SW 1271 (cell line): ENCODE measurements at regions not wholly inside any gene's neighbourhood (a gene's known extent, or its start where the extent isn't known, plus 50 kb on each side); places are given as distances from the start of the nearest gene placed in this dataset.
"Not testable (repeated sequence)": the region's sequence is repeated elsewhere in the genome, so short reads cannot be mapped to it uniquely, and the experiment has no call there.

Experiments
- DNase-seq, 2 experiments: peaks; one replicate each; lab custom pipeline; 2025; lab: John Stamatoyannopoulos, UW

DNA sequence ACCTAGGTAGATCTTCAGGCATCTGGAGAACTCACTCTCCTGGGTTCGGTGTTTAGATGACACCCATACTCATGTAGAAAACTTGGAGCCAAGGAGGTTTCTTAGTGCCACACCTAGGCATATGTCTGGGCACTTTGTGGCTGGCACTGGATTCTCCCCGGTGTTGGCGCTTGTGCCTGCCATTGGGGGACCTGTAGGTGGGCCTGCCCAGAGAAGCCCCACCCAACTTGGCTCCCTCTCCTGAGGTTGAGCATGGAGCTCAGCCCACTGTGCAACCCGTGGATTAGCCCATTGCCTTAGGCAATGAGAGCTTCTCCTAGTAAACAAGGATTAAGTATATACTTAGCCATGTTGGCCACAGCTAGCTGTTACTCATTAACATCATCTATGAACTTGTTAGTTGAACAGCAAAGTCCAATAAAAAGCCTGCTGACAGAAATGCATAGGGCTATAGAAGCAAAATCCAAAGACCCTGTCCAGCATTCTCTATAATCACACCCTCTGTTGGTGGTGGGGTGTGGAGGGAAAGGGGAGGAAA is 335.5 kb upstream of the CHORDC1 start:
- DNase-seq, result no peak

DNA sequence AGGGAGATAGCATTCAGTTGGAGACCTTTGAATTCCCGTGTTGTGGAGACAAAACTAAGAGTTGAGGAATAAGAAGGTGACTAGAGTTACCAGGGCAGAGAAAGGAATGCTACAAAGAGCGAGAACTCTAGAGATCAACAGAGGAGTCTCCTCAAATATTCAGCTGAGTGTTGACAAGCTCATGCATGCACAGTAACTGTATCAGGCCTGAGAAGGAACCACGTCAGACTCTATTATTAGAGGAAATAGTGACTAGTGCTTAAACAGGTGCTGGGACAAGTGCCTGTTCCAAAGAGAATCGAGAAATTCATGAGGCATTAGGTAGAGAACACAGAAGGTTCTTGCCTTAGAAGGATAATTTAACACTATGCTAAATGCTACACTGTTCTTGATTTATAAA is 333.8 kb upstream of the CHORDC1 start:
- DNase-seq, result no peak

DNA sequence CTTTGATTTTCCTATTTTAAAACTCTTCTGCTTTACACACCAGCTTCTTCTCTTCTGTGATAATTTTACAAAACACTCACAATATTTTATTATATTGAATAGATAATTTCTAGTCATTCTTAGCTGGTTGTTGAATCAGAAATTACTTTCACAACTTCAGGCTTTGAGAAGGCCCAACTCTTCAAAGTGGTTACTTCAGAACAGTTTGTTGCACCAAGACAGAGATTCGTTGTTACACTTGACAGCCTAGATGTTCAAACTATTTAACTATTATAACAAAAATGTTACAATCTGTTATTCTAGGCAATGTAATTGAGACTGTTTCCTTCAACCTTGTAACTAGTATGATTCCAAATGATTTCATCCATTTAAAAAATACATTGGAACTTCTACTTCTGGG is 333.2 kb upstream of the CHORDC1 start:
- DNase-seq, result no peak

DNA sequence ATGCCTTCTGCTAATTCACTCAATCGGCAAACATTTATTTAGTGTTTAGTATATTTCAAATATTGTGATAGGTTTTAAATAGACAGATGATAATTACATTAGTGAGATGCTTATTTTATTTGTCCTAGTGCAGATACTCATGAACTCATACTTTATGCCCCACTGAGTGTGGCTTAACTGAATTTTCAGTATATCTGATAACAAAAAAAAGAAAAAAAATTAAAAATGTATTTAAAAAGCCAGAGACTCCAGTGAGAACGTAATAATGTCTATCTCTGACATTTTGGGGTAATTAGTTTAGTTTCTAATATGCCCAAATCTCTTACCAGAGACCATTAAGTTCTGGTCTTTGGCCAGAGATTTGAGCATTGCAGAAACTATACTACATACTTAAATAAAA is 332.6 kb upstream of the CHORDC1 start:
- no peak for DNase-seq

DNA sequence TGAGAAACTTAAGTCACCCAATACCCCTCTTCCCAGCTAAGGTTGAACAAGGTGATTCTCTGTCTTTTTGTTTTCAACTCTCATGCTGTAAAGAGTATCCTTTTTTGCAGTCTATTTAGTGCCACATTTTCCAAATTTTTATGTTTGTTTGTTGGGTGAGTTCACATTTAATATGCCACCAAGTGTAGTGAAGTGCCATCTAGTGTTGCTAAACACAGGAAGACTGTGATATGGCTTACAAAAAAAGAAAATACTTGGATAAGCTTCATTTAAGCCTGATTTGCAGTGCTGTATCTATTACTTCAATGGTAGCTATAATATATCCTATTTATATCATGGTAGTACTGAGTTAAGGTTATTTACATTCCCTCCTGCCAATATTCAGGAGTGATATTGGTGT is 319.2 kb upstream of the CHORDC1 start:
- no peak for DNase-seq

DNA sequence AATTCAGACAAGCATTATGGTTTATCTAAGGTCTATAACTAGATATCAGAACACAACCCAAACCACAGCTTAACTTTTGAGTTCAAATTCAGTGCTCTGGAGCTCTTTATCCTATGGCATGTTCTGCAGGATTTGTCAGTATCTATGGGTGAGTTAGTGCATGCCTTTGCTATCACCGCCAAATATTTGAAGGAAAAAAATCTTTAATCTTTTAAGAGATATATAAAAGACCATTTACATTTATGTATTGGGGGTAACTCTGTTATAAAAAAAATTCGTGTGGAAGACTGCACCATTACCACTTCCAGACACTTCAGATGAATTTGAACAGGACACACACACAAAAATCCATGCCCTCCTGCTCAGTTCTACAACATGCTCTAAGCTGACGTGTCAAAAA is 313.5 kb upstream of the CHORDC1 start:
- no peak for DNase-seq

DNA sequence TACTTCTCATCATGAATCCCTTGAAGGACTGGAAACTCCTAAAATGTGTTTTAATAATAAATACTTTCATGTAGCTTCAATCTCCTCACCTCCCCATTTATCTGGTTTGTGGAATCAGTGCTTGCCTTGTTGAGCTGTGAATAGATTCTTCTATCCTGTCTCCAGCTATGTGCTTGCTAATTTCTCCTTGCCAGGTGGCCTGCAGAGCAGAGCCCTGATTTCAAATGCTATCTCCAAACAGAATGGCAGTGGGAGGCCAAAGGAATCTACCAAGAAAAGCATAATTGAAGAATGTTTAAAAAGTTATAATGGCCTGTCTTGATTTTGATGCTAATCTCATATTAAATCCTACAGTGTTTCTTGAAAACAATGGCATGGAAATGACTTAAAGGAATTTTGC is 309.3 kb upstream of the CHORDC1 start:
- no peak for DNase-seq

DNA sequence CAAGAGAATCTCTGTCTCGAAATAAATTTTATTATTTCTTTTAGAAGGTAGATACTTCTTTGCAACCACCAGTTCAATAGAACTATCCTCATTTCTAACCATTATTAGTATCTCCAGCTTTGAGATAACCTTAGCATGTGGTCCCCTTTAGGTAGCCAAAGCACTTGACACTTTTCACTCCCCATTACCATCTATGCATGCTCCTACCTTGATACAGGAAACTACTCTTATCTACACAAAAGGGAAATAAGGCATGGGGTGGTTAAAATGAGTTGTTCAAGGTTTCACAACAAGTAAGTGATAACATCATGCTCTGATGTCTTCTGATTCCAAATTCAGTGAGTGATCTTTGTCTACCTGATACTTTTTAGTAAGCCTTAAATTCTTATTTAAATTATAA is 308.2 kb upstream of the CHORDC1 start:
- DNase-seq, result no peak

DNA sequence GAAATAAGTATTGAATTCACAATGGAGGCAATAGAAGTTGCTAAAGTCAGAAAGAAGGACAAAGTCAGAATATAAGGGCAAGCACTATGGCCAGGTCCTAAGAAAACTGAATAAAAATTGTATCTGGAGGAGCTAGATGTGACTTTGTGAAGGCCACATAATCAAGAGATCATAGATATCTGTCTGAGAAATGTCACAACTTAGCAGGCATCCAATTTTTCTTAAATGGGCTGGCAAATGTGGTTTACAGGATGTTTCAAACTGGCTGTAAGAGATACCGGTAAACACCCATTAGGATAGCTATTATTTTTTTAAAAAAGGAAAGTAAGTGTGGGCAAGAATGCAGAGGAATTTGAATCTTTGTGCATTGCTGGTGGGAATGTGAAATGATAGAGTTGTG is 303.1 kb upstream of the CHORDC1 start:
- no peak for DNase-seq

DNA sequence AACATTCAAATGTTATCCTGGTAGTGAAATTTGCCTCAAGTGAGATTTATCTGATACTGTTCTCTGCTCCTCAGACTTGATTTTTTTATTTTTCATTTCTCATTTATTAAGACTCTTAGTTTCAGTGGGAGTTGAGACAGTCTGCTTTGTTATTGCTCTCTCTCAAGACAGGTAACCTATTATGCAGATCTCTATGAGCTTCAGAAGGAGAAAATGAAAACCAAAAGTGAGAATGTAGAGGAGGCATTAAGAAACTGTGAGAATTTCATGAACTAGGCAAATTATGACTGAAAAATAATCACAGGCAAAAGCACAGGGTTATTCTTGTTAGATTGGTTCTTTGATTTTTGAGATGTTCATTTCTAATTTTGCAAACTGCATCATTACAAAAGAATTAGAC is 290.0 kb upstream of the CHORDC1 start:
- DNase-seq, result no peak

DNA sequence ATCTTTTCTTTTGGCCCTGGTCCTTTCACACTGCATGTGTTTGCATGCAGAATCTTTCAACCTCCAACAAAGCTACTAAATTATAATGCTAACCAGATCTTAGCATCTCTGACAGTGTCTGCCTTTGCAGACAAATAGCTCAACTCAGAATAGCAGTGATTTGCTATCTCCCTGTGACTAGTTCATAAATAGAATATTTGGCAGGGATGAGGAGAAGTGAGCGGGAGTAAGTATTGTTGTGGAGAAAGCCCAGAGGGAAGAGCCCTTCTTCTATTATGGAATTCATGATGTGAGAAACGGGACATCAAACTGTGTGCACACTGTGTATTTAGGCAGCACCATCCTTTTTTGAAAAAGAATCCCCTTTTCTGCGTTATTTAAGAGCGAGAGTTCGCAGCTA is 288.0 kb upstream of the CHORDC1 start:
- no peak for DNase-seq

DNA sequence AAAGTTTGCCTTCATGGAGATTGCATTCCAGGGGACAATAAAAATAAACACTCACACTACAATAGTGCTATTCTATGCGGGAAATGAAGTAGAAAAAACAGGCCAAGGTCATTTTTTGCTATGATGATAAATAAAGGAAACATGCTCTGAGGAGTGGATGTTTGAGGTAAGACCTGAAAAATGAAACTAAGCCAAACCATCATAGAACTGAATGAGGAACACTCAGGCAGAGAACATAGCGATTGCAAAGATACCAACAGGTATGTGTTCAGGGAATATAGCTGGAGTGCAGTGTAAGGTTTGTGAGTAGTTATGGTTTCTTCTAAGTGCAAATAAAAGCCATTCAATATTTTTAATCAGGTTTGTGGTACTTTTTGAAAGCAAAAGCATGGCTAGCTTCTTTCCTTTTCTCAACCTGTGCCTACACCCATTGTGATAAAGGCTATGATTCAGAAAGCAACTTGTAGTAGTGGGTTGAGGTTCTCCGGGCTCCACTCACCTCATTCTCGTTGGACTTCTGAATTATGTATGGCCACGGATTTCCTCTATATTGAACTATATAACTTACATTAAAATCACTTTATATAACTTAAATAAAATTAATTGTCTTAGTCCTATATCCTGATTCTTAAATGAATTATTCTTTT is 278.2 kb upstream of the CHORDC1 start:
- DNase-seq, result no peak

DNA sequence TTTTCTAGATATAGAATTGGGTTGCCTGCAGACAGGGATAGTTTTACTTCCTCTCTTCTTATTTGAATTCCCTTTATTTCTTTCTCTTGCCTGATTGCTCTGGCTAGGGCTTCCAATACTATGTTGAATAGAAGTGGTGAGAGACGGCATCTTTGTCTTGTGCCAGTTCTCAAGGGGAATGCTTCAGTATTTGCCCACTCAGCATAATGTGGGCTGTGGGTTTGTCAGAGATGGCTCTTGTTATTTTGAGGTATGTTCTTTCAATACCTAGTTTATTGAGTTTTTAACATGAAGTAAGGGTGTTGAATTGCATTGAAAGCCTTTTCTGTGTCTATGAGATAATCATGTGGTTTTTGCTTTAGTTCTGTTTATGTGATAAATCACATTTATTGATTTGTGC is 273.9 kb upstream of the CHORDC1 start:
- DNase-seq, result no peak

DNA sequence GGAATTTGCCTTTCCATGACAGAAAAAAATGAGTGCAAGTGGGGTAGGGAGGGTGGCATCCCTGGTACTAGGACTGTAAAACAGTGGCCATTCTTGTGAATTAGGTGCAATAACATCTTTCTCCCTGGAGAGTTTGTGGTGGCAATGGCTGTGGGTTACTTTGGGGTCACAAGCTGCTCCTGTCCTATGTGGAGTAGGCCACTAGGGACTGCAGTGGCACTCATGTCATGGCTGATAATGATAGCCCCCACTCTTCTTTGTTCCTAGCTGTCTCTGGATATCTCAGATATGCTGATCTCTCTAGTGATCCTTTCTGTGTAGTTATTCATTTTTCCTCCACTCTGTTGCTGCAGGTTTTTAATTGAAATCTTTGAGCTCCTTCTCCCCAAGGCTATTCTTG is 270.5 kb upstream of the CHORDC1 start:
- no peak for DNase-seq

DNA sequence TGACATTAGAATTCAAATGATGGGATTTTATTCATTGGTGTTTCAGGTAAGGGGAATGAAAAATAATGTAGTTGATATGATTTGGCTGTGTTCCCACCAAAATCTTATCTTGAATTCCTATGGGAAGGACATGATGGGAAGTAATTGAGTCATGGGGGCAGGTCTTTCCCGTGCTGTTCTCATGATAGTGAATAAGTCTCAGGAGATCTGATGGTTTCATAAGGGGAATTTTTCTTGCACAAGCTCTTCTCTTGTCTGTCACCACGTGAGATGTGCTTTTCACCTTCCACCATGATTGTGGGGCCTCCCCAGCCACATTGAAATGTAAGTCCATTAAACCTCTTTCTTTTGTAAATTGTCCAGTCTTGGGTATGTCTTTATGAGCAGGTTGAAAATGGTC is 268.6 kb upstream of the CHORDC1 start:
- no peak for DNase-seq

DNA sequence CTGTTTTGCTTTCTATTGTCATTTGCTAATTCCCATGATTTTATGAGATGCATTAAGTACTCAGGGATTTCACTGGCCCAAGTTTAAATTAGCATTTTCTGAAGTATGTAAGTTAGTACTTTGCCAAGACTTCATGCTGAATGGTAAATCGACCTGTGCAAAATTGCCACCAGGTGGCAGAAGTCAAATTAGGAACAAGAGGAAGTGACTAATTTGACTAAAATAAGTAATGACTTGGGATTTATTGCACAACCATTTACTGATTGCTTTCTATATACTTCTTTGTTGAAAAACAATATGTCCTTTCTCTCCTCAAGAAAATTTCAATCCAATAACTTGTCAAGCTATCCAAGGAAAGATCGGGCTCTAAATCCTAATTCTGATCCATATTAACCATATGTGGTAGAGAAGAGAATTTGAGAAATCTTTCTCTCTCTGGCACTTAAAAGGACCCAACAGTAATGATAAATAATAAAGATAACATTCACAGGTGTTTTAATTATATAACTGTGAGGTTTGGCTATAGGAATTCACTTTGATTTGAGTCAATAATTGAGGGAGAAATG is 253.7 kb upstream of the CHORDC1 start:
- DNase-seq, result peak in 1 of 2 experiments; percentile 25

DNA sequence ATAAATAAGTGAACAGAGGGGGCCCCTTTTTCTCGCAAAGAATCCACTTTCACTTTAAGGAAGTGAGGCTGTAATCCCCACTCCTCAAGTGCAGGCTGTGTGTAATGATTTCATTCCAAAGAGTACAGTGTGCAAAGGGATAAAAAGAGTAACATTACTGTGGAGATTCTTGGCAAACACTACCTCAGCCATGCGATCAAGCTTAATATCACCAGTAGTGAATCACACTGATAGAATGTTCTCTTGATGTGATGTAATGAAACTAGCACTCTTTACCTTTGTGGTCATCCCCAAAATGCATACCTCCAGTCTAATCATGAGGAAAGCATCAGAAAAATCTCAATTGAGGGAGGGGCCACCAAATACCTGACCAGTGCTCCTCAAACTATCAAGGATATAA is 246.1 kb upstream of the CHORDC1 start:
- DNase-seq, result no peak

DNA sequence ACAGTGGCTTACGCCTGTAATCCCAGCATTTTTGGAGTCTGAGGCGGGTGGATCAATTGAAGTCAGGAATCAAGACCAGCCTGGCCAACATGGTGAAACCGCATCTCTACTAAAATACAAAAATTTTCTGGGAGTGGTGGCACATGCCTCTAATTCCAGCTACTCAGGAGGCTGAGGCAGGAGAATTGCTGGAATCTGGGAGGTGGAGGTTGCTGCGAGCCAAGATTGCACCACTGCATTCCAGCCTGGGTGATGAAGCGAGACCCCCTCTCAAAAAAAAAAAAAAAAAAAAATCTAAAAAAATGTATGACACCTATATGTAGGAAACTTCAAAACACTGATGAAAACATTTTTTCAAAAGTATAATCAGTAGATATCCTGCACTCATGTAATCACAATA is 242.7 kb upstream of the CHORDC1 start:
- DNase-seq, result no peak

DNA sequence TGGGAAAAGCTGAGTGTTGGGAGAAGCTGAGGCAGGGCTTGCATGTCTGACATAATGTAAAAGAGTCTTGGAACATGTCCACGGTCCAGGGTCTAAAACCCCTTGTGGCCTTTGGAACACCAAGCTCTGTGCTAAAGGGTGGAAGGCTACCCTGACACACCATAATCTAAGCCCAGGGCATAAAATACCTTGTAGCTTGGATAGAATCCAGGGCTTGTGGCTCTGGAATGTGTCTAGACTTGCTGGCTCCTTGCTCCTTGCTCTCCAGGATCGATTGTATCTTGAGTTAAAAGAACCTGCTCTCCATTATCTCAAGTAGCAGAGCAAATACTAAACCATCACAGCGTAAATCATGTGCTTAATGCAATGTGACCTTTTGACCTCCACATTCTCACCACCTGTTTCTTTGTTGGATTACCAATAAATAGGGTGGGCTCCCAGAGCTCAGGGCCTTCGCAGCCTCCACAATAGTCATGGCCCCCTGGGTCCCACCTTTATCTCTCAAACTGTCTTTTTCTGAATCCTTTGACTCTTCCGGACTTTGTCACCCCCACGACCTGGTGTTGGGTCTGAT is 232.6 kb upstream of the CHORDC1 start:
- DNase-seq, result not testable (repeated sequence)

DNA sequence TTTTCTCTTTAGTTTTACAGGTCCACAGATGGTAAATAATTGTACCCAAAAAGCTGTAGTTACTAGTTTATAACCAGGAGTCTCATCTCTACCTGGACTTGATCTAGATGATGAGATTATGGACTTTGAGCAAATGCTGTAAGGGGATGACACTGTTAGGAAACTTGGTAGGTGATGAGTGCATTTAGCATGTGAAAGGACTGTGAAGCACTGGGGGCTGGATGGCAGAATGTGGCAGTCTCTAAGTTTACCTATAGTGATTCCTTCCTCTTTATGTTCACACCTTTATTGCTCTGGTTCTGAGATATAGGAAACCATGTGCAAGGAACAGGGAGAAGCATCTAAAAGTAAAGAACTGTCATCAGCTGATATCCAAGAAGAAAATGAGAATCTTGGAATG is 230.7 kb upstream of the CHORDC1 start:
- no peak for DNase-seq

DNA sequence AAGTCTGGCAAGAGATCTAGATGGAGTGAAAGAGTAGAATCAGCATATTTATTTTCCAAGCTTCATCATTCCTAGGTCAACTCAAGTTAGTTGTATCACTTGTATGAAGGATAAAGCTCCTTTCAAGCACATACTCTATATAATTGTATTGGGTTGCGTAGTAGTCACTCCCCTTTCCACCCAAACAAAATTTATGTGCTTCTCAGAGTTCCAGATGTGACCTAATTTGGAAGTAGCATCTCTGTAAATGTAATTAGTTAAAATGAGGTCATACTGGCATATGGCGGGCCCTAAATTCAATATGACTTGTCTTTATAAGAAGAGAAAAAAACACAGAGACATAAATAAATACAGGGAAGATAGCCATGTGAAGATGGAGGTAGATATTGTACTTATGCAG is 226.8 kb upstream of the CHORDC1 start:
- no peak for DNase-seq

DNA sequence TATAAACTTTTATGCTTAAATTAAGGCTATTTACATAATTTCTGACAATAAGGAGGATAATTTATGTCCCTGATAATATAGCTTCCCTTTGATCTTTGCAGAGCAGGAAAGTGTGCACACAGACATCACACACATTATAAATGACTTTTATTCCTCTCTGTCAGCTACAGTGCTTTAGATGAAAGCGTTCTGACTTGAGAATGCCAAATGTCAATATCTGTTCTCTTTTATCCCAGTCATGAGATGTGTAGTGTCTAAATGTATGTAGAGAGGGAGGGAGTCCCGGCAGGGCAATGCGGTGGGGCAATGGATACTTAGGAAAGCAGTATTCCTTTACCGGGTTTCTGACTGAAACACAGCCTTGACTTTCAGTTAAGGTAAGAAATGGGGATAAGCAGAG is 225.4 kb upstream of the CHORDC1 start:
- DNase-seq, result no peak

DNA sequence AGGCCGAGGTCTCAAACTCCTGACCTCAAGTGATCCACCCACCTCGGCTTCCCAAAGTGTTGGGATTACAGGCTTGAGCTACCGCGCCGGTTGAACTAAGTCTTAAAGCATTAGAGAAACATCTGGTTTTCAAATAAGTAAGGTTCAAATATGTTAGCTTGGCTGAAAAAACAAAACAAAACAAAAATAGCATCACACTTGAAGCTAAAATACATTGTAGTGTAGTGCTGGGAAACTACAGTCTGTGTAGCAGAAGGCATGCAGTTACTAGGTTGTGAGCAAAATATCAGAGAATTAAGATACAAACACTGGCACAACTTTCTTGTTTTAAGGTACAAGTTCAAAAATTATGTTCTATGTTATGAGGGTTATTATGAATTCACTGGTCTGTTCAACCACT is 224.8 kb upstream of the CHORDC1 start:
- DNase-seq, result no peak

DNA sequence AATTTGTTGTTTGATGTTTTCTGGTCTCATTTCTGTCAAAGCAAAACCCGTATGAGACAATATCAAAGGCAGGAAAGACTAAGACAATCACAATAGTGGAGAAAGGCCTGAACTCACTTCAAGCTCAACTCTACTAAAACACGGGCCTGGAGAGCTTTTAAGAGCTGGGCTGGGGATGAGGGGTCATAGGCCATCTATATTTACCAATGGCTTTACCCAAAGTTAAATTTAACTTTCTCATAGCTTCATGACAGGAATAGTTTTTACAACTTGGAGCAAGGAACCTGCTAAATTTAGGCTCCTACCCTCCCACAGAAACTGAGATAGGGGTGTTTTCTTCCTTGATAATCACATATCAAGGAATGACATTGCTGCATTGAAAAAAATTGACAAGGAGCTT is 223.4 kb upstream of the CHORDC1 start:
- DNase-seq, result no peak
